ENCODE measurements at regions not wholly inside any gene's neighbourhood (a gene's known extent, or its start where the extent isn't known, plus 50 kb on each side); places are given as distances from the start of the nearest gene placed in this dataset.

DNA sequence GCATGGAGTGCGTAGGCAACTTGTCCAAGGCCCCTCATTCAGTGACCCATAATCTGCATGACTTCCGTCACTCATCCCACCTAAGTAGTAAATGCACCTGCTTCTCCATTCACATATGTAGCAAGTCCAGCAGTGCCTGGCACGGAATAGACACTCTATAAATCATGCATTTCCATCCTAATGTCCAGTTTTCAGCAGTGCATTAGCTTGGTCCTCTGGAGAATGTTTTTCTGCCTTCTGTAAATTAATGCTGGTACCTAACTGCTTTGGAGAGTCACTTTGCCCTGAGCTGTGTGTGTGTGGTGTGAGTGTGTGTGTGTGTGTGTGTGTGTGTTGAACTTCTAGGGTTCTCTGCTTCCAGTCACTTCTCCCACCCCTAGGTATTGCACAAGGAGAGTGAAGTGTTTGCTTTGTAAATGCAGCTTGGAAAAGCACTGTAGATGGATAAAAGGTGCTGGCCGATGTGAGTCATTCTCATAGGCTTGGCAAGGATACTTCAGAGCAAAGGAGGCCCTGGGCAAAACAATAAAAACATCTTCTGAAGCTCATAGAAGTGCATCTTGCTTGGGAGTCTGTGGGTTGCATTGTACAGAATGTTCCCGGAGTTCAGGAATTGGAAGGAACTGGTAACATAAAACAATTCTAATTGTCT is 181.8 kb downstream of the KATNAL1 start:
- no peak for DNase-seq

DNA sequence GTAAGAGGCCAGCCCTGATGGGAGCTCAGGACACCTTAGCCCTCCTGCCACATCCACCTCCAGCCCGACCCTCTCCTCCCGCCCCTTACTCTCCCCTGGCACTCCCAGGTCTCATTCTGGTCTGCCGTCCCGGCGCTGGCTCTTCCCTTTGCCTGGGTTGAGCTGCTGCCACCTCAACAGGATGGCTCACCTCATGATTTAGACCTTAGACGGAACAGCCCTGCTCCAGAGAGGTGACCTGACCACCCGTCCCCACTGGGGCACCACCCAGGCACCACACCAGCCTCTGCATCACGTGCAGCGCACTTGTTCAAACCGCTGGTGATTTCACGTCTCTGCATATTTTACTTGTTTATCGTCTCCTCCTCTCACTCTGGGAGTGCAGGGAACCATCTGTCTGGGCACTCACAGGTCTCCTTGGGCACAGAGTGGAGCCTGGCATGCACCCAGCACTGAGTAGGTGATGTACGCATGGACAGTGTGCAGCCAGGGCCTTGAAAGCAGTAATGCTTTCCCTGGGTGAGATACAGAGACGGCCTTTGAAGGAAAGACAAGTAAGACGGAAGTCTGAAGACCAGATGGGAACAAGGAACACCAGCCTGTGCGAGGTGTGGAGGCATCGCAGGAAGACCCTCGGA is 183.1 kb downstream of the KATNAL1 start:
- no peak for DNase-seq

DNA sequence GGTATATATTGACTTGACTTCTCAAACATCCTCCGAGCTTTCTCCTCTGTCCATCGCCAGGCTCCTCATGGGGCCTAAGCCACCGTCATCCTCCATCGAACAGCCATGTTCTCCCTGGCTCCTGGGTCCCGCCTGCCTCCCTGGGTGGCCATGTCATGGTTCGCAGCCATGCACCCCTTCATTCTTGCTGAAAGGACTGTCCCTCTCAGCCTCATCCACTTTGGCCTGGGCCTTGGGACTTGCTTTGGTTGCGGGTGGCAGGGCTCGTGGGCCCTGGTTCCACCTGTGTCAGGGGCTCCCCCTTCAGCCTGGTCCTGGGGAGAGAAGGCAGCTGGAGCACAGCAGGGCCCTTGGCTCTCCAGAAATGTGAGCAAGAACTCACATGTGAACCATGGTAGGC is 183.8 kb downstream of the KATNAL1 start:
- no peak for DNase-seq

DNA sequence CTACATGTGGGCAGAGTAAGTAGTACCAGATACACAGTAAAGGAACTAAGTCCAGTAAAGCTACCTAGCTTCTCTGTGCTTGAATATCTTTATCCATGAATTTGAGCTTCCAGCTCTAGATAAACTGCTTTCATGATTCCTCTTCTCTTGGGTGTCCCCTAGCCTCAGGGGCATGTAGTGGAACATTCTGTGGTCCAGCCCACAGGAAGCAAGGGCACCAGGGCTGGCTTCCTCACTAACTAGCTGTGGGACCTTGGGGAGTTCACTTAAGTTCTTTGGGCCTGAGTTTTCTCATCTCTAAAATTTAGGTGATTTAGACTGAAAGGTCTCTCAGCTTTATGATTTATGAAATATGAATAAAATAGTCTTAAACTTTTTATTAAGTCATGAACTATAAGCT is 185.7 kb downstream of the KATNAL1 start:
- peak; percentile 28 for DNase-seq

DNA sequence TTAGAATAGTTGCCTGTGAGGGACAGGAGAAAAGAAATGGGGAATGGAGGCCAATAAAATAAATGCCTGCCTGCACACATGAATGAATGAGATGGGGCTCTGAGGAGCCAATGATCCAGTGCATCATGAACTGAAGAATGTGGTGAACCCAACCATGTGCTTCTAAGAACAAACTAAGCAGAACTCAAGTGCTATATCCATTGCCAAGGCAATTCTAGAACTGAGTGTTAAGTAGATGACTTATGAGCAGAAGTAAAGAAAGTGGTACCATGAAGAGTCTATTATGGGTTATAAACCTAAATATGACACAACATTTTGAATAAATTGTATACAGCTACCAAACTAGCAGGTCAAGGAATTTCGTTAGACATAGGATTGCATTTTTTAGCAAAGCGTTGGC is 186.1 kb downstream of the KATNAL1 start:
- no peak for DNase-seq

DNA sequence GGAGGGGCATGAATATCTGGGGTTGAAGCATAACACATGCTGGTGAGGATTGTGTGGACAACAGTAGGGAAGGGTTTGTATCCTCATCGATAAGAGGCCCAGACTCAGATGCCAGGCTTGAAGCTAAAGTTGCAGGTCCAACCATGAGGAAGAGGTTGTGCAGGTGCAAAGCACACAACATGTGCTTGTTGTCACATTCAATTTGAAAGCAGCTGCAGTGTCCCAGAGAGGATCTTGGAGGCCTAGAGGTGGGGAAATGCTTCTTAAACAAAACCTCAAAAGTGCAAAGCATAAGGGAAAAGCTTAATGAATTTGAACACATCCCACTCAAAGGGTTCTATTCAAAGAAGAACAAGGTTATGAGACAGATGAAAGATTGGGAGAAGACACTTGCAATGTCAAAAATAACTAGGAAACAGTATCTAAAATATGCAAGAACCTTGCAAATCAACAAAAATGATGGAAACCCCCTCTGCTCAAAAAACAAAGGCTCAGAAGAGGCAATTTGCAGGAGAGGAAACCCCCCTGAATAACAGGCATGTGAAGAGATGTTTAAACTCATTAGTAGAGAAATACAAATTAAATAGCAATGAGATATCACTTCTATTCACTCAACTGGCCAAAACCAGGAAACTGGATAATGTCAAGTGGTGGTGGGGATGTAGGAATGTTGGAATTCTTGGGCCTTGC is 187.1 kb downstream of the KATNAL1 start:
- DNase-seq: no peak

DNA sequence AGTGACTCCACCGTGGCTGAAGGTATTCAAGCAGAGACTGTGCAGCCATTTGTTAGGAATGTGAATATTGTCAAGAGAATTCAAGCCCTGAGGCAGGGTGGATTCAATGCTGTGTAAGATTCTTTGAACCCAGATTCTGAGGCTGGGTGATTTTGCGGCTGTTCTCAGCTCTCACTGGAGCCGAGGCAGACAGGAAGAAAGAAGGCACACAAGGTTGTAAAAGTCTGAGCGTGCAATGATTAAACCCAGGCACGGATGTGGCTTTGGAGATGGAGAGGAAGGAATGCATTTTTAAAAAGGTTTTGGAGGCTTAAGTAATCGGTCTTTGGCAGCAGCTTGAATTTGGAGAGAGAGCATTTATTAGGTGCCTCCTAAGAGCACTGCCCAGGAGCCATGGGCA is 187.9 kb downstream of the KATNAL1 start:
- DNase-seq: no peak

DNA sequence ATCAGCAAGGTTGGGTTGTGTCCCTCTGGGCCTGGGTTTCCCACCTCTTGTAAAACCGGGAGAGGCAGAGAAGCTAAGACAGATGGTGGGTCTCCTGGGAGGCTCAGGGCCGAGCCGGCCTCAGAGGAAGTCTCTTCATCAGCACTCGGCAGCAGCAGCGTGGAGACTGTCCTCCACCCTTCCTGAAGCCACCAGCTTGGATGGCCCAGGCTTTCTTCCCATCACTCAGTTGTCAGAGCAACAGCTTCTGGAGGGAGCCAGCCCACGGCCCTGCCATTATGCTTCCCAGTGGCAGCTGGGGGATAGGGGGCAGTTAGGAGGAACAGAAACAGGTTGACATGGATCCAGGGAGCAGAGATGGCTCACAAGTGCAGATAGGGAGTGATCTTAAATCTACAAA is 191.0 kb downstream of the KATNAL1 start:
- DNase-seq: no peak

DNA sequence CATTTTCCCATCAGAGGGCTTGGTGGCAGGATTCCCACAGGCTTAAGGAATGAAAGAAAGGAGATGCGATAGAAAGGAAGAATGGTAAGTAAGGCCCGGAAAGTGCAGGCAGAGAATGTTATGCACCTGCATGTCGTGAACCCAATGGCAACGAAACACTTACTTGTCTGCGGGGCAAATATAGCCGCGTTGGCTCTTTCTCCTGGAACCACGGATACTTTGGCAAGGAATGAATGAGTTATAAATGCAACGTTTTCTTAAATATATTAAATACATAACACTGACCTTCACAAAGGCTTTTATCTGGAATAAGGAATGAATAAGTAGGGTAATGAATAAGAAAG is 192.1 kb downstream of the KATNAL1 start:
- DNase-seq: no peak

DNA sequence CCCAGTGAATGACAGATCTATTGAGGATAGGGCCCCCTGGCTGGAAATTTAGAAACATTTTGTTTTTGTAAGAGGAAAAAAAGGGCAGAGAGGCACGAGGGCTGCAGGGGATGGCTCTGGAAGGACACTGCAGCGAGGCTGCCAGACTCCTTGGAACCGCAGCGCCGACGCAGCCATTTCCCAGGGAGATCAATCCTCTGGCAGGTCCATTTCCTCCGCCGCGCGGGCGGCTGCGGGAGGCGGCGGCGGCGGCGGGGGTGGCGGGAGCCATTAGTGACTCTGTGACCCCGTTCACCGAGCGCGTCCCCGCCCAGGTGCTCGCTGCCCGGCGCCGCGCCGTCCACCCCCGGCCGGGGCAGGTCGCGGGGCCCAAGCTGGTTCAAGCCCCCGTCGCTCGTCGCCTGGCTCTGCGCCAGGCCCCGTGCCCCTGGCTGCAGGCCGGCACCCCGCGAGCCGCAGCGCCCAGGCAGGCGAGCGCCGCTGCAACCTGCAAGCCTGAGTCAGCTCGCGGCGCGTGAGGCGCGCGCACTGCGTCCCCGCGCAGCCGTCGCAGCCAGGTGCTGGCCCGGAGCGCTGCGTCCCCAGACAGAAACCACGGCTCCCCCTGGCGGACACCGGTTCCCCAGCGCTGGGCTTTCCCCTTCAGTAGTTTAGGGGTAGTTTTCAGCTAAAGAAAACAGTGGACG is 192.6 kb downstream of the KATNAL1 start:
- peak; percentile 94 for DNase-seq

DNA sequence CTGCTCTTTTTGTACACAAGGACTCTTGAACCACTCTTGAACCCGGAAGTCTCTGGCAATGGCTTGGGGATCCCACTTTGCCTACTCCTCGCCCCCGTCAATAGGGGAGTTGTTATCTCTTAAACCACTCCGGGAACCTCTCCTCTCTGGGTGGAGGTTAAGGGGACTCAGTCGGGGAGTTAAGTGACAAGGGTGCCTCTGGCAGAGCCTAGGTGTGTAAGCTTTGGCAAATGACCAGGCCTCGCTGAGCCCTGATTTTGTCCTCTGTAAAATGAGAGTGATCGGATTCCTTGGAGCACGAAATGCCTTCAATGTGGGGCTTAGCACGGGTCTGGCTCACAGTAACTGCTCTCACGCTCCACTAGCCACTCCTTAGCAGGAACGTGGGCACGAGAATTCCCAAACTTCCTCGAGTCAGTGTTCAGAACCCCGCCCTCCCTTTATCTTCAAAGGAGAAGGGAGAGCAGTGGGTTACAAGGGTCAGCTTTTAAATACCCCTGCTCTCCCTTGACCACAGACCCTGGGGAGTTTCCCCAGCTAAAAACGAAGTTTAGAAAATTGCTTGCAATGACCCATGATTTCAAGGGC is 193.3 kb downstream of the KATNAL1 start:
- DNase-seq: no peak

DNA sequence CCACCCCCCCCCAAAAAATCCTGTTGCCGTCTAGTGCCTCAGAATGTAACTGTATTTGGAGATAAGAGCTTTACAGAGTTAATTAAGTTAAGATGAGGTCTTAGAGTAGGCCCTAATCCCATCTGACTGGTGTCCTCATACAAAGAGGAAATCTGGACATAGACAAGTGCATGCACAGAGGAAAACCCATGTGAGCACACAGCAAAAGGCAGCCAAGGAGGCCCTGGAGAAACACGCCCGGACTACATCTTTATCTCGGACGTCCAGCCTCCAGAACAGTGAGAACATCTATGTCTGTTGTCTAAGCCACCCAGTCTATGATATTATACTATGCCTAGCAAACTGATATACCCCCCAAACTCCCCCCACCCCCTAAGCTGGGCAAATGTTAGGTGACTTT is 193.8 kb downstream of the KATNAL1 start:
- no peak for DNase-seq

DNA sequence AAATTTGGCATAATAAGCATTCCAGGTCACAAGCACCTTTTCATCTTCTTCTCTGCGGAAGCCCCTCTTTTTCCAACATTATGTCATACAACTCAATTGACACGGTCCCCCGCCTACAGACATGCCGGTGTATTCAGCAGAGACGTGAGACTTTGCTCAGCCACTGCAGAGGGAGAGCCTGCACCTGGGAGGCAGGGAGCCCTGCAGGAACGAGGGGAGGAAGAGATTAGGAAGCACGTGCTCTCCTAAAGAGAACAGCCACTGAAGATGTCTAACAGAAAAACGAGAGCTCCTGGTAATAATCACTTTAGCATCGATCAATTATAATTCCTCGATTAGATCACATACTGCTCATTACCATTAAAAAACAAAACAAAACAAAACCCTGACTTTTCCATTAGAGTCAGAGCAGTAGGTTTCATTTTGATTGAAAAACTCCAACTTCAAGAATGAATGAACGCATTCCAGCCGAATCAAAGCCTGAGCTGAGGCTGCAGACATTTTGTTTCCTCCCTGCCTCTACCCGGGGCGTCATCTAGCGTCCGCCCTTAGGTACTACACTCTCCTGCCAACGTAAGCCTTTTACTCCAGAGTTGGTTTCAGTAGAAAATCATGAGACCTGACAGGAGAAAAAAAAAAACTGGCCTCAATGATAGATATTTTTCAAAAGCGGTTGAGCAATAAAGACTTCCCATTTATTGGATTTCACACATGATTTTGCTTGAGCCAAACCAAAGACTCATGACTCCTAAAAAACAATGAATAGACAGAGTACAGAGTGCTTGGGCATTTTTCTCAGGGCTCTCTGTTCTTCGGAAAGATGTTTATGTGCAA is 194.5 kb downstream of the KATNAL1 start:
- DNase-seq: peak; percentile 39

DNA sequence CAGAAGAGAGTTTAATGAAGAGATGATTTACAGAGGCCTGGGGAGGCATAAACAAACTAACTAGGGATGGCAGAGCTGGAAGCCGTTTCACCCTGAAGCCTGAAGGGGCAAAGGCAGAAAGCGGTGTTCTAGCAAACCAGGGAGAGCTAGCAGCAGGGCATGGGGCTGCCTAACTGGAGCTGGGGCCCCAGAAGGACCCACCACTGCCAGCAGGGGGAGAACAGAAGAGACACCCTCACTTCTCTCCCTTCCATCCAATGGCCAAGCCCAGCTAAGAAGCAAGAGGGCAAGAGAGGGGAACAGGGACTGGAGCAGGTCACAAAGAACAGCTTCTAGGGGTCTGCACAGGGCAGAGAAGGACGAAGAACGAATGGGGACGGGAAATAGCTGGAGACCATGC is 195.5 kb downstream of the KATNAL1 start:
- DNase-seq: no peak

DNA sequence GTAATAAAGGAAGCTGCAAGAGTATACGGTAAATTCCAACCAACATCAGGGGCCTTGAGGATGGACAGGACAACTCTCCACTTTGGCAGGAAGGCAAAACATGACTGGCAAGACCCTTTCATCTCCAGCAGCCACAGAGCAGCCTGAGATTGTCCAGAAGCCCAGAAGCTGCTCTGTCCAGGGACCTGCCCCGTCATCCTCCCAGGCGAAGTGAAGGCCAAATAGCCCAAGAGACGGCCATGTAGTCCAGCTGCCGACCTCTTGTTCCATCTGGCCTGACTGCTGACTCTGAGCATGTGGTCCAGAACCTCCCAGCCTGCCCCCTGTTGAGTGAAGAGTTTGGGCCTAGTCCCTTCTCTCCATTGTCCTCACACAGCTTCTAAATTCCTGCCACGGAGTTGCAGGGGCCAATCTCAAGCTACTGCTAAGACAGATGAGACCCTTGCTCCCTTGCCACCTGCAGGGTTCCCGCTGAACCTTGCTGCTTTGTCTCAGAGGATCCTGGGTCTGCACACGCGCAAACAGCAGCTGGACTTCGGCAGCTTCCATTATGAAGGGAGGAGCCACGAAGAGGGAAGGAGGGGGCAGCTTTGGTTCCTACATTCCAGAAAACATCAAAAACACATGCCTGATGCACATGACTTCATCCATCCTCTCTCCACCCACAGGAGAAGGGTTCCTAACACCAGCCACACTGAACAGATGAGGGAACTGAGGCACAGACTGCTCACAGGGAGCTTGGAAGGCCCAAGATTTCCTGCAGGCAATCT is 196.9 kb downstream of the KATNAL1 start:
- no peak for DNase-seq

DNA sequence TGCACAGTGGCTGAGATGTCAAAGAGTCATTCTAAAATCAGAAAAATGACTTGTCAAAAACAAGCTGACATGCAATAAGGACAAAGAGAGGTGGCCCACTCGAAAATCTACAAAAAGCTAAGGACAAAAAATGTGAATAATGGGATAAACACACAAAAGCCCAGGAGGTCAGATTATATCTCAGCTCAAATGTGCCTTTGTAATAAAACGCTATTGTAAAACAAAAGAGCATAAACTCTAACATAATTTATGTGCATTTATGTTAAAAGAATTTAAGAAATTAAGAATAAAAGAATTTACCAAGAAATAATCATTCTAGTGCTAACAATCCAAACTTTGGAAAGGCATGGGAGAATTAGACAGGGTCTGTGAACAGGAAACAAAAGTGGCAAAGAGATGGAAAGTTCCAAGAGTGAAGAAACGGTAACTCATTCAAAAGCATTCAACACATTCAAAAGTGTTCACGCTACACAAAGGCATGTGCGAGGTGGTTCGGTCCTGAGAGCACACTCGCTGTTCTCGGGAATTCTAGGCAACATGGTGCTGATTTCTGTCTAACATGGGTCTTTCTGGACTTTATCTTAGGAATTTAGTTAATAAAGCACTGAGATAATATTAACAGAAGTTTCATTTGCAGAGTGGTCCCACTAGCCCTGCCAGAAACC is 197.7 kb downstream of the KATNAL1 start:
- DNase-seq: no peak

DNA sequence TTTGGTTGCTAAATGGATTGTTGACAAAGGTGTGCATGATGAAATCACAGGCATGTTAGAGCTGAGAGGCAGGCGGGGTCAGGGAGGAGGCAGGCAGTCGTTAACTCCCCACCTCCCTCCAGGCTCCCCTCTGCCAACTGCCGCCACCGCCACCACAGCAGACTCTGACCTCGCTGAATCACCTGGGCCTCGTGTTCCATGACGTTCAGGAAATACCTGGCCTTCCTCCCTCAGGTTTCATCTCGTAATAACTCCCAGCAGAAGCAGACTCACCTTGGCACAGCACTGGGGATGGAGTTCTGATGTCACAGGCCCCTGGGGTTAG is 198.5 kb downstream of the KATNAL1 start:
- DNase-seq: no peak

DNA sequence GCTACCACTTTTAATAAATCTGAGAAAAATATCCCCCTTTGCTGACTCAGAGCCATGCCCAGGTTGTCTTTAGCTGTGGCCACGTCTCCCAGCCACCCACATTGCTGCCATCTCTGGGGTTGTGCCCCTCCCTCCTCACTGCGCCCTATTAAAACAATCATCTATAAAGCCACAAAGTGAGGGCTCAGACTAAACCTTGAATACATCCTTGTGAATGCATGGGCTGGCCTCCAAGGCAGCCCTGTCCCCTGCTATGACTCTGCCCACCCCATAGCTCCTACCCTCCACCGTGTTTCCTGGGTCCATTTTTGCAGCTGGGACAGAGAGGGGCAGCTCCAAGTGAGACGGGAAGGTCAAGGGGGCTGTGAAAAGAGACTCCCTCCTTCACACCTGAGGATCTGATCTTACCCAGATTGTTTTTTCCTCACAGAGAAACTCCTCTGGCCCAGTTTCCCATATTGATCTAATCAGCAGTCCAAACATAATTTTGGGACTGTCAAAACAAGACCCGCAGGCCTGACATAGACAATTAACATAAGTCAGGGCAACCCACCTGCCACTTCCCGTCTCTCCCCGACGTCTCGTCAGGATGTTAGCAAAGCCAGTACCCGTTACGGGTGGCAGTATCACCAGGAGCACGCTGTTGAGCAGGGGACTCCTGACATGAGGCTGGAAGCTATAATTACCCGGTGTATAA is 199.0 kb downstream of the KATNAL1 start:
- DNase-seq: no peak

DNA sequence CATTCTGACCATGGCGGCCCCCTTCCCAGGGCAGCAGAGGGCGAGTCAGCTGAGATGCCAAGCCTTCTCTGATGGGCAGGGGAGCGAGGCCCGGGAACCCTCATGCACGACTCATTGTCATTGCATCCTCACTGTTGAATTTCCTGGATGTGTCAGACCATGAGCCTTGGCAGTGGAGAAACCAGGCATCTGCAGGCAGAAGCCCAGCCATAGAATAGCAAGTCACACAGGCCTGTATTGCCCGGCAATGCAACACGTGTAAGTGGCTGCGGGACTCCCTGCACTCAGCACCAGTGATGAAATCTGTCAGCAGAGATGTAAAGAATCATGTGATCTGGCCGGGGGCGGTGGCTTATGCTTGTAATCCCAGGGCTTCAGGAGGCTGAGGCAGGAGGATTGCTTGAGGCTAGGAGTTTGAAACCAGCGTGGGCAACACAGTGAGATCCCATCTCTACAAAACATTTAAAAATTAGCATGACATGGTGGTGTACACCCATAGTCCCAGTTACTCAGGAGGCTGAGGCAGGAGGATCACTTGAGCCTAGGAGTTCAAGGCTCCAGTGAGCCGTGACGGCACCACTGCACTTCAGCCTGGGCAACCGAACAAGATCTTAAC is 199.7 kb downstream of the KATNAL1 start:
- no peak for DNase-seq

DNA sequence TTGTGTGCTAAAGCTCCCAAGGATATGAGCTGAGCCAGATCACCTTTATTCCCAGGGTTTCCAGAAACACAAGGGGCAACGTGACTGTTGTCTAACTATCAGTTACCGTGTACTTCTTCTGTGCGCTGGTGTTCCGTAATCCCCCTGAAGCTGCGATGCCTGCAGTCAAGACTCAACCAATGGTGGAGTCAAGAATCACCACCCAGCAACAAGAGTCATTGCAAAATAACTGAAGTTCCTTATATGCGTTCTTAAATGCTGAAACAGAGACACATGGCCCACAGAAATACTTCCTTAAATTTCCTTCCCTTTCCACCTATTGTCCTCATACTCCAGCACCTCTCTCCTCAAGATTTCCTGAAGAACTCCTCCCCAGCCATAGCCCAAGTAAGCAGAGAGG is 200.2 kb downstream of the KATNAL1 start:
- peak; percentile 18 for DNase-seq
